HG03432 (cell line): ENCODE measurements at regions not wholly inside any gene's neighbourhood (a gene's known extent, or its start where the extent isn't known, plus 50 kb on each side); places are given as distances from the start of the nearest gene placed in this dataset.
"Not testable (repeated sequence)": the region's sequence is repeated elsewhere in the genome, so short reads cannot be mapped to it uniquely, and the experiment has no call there.

Source experiments
- ATAC-seq: cut with Tn5 transposase; IDR thresholded peaks from one replicate; pipeline ENCODE4 v1.9.1; 2021; ENCODE audit warnings: mild to moderate bottlenecking, moderate library complexity; ENCODE audit not compliant: unreplicated experiment

GRCh38 chr1:185441605-185442004 lies 124.6 kb upstream of the IVNS1ABP start:
- no peak for ATAC-seq

GRCh38 chr1:185440877-185441276 lies 123.8 kb upstream of the IVNS1ABP start:
- no peak for ATAC-seq

- peak; percentile 93 for ATAC-seq
Observed at GRCh38 chr1:185439727-185440415, 122.8 kb upstream of the IVNS1ABP start.

GRCh38 chr1:185438936-185439335 lies 121.9 kb upstream of the IVNS1ABP start:
- no peak for ATAC-seq

- ATAC-seq: no peak
Observed at GRCh38 chr1:185435696-185436379, 118.8 kb upstream of the IVNS1ABP start.

DNA sequence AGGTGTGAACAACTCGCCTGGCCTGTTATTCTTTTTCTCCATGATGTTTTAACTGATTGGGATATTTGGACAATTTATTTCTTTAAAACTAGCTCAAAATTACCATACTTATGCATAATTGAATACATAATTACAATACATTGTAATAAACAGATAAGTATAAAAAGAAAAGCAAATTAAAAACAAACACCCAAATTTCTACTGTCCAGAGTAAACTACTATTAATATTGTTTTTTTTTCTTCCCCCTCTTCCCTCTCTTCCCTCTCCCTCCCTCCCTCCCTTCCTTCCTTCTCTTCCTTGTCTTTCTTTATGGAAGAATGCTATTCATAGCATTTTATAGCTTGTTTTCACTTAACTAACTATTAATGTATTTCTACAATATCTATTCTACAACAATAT lies 117.7 kb upstream of the IVNS1ABP start:
- no peak for ATAC-seq

DNA sequence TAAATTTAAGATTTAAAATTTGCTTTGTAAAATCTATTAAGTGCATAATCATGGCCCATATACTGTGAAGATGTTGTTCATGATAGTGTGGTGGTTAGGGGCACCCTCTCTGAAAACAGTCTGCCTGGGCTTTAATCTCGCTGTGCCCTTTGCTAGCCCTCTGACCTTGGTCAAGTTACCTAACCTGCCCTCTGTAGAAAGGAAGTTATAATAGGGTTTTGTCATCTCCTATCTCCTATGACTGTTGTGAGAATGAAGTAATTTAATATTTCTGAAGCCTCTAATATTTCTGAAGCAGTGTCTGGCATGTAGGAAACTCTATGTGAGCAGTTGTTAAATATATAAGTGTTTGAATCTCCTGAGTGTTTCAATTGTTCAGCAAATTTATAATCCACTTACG lies 116.6 kb upstream of the IVNS1ABP start:
- ATAC-seq: no peak

DNA sequence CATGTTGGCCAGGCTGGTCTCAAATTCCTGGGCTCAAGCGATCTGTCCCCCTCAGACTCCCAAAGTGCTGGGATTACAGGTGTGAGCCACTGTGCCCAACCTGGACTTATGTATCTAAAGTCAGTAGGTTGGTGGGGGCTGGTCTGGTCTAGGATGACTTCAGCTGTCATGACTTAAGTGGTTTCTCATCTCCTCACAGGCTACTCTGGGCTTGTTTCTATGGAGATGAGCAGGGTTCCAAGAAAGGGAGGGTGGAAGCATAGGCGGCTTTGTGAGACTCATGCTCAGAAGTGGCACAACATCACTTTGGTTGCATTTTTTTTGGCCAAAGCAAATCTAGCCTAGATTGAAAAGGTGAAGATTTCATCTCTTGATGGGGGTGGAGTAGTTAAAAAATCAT lies 115.9 kb upstream of the IVNS1ABP start:
- no peak for ATAC-seq

DNA sequence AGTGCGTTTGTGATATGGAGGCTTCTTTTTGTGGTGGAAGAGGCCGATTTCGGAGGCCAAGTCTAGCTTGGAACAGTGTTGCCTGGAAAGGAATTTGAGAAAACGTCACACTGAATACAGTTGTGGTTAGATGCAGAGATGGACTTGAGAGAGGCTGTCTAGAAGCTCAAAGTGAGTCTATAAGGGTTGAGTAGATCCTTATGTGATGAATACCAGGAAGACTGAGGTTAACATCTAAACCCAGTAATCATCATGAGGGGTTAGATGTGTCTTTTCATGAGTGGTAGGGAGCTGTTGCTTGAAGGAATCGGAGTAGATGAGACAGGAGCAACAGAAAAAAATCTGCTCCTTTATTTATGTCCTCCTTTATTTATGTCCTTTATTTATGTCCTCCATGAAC lies 114.6 kb upstream of the IVNS1ABP start:
- no peak for ATAC-seq

GRCh38 chr1:185429668-185430067 lies 112.6 kb upstream of the IVNS1ABP start:
- ATAC-seq: not testable (repeated sequence)

DNA sequence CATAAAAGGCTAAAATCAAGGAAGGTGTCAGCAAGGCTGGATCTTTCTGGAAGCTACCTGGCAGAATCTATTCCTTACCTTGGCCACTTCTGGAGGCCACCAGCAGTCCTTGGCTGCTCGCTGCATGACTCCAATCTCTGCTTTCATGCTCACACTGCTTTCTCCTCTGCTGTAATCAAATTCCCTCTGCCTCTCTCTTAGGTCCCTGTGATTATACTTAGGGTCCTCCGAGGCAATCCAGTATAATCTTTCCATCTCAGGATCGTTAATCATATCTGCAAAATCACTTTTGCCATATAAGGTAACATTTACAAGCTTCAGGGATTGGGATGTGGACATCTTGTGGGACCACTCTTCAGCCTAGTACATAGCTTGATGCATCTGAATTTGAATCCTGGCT lies 110.7 kb upstream of the IVNS1ABP start:
- ATAC-seq: no peak

- ATAC-seq: no peak
Observed at GRCh38 chr1:185427264-185427663, 110.2 kb upstream of the IVNS1ABP start.

GRCh38 chr1:185426848-185427247 lies 109.8 kb upstream of the IVNS1ABP start:
- no peak for ATAC-seq

GRCh38 chr1:185425163-185425562 lies 108.1 kb upstream of the IVNS1ABP start:
- ATAC-seq: no peak

- ATAC-seq: no peak
Observed at GRCh38 chr1:185421485-185422107, 104.6 kb upstream of the IVNS1ABP start.

- ATAC-seq: no peak
Observed at GRCh38 chr1:185420588-185421081, 103.6 kb upstream of the IVNS1ABP start.

DNA sequence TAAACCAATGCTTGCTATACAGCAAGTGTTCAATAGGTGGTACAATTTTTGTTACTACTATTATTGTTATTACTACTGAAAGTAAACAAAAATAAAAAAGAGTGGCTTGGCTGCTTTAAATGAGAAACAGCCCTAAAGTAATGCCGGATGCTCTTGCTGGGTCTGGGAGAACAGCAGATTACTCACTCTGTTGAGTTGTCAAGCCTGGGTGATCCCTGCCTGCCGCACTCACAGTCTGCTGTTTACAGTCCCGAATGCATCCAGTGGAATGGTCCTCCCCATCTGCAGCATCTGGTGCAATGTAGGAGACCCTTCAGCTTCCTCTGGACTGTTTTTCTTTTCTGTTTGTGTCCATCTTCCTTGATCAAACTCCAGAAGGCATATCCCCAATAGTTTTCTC lies 102.7 kb upstream of the IVNS1ABP start:
- ATAC-seq: no peak

DNA sequence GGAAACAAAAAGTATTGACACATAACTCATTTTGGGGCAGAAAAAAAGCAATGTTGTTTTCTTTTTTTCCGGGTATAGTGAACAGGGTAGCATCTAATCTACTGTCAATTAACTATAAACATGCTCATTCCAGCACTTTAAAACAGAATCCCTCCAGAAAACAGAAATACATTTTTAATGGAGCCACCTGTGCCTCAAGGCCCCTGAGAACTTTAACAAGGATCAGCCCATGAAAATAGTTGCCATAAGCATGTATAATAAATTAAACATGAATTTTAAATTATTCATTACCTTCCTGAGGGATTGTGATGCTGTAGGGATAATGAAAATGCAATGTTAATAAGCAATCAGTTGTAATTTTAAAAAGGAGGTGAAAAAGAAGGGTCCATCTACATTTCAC lies 101.4 kb upstream of the IVNS1ABP start:
- no peak for ATAC-seq

DNA sequence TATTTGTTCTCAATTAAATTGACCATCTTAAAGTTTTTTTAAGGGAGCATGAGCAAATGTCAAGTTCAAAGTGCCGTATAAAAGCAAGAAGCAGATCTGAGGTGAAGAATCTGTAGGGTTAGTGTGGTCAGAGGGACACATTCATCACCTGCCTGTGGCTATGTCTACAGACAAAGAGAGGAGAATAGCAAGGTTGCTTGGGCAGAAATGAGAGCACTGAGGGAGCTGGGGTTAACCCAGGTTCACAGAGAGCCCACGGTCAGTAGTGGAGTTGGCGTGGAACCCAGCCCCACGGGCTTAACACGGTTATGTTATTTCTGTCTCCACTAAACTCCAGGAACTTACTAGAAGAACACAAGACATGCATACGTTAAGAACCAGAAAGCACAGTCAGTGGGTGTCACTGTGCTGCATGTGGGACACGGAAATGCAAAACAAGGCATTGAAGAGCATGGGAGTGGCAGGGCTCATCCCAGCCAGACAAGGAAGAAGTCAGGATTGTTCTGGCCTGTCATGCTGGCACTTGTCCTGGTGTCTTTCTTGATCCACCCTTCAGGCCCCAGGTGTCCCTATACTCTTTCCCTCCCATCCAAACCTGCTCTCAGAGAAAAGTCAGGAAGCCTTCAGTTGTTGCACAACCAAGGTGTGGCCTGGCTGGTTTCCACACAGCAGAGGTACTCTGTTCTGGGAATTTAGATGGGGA lies 95.5 kb upstream of the IVNS1ABP start:
- ATAC-seq: no peak

GRCh38 chr1:185409763-185410528 lies 92.9 kb upstream of the IVNS1ABP start:
- ATAC-seq: no peak

DNA sequence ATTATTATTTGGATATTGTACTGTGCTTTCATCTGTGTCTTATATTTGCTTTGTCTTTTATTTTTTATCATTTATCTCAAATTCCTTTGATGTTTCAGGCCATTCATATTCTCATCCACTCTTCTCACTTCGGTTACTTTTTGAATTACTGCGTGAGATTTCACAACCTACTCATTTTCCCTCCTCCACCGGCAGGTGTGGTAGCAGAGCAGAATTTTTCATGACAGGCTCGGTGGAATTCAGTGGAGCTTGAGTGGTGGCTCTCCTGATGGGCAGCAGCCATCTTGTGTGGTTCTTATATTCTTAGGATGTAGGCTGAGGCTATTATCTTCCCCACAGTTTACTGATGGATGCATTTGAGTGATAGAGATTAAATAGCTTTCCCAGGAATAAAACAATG lies 92.3 kb upstream of the IVNS1ABP start:
- ATAC-seq: no peak
